GM23338 (cell line): ENCODE measurements at regions not wholly inside any gene's neighbourhood (a gene's known extent, or its start where the extent isn't known, plus 50 kb on each side); places are given as distances from the start of the nearest gene placed in this dataset.

Experiments
- ATAC-seq: fragments of 200-7000 bp; cut with Tn5 transposase; 3 replicates; pipeline ENCODE4 v1.9.1; 2020
- DNase-seq: peaks from one replicate; pipeline ENCODE4 v3.0.0-alpha.2; 2015; ENCODE audit warnings: low spot score
- H2AFZ ChIP-seq: fragments of 200-600 bp; sonication (generic); 2 replicates; pipeline ENCODE4 v1.8.0; 2016; ENCODE audit warnings: antibody characterized with exemption, mild to moderate bottlenecking, moderate library complexity
- H3F3A ChIP-seq: fragments of 200-600 bp; sonication (generic); replicated peaks from 2 replicates; pipeline ENCODE4 v1.8.0; 2017; ENCODE audit warnings: antibody characterized with exemption, mixed run types, low read depth
- H3K27ac ChIP-seq: fragments of 200-600 bp; sonication (generic); 2 replicates; pipeline ENCODE4 v1.6.1; 2016; ENCODE audit warnings: low read depth
- H3K27me3 ChIP-seq: fragments of 200-600 bp; sonication (generic); 2 replicates; pipeline ENCODE4 v1.8.0; 2016; ENCODE audit warnings: mild to moderate bottlenecking, mixed run types, moderate library complexity; ENCODE audit not compliant: insufficient read depth
- H3K36me3 ChIP-seq: fragments of 200-600 bp; sonication (generic); 2 replicates; pipeline ENCODE4 v1.8.0; 2016; ENCODE audit warnings: mild to moderate bottlenecking; ENCODE audit not compliant: insufficient read depth
- H3K4me1 ChIP-seq: fragments of 200-600 bp; sonication (generic); 2 replicates; pipeline ENCODE4 v1.8.0; 2016; ENCODE audit warnings: mild to moderate bottlenecking, moderate library complexity; ENCODE audit not compliant: insufficient read depth
- H3K4me2 ChIP-seq: fragments of 200-600 bp; sonication (generic); 2 replicates; pipeline ENCODE4 v1.7.1; 2017; ENCODE audit warnings: mixed run types
- H3K4me3 ChIP-seq: fragments of 200-600 bp; sonication (generic); 2 replicates; pipeline ENCODE4 v1.6.1; 2016; ENCODE audit warnings: mixed run types
- H3K79me2 ChIP-seq: fragments of 200-600 bp; sonication (generic); replicated peaks from 2 replicates; pipeline ENCODE4 v1.8.0; 2017; ENCODE audit warnings: mild to moderate bottlenecking; ENCODE audit not compliant: insufficient read depth
- H3K9me2 ChIP-seq: fragments of 200-600 bp; sonication (generic); 2 replicates; pipeline ENCODE4 v1.8.0; 2017; ENCODE audit not compliant: insufficient read depth
- H4K20me1 ChIP-seq: fragments of 200-600 bp; sonication (generic); replicated peaks from 2 replicates; pipeline ENCODE4 v1.8.0; 2017; ENCODE audit warnings: mild to moderate bottlenecking; ENCODE audit not compliant: insufficient read depth
- H3K27ac Mint-ChIP-seq: 2 replicates; pipeline ENCODE4 v1.8.0; 2020; ENCODE audit warnings: inconsistent platforms, mild to moderate bottlenecking, moderate library complexity, mixed read lengths
- H3K27me3 Mint-ChIP-seq: 3 replicates; pipeline ENCODE4 v1.8.0; 2022; ENCODE audit warnings: low read depth, mild to moderate bottlenecking, moderate library complexity, mixed read lengths, inconsistent platforms; ENCODE audit not compliant: insufficient read depth, poor library complexity
- H3K36me3 Mint-ChIP-seq: 3 replicates; pipeline ENCODE4 v1.8.0; 2021; ENCODE audit warnings: low read depth, mild to moderate bottlenecking, inconsistent platforms, moderate library complexity, mixed read lengths
- H3K4me1 Mint-ChIP-seq: 3 replicates; pipeline ENCODE4 v1.8.0; 2020; ENCODE audit warnings: mild to moderate bottlenecking, inconsistent platforms, mixed read lengths
- H3K4me3 Mint-ChIP-seq: 3 replicates; pipeline ENCODE4 v1.8.0; 2021; ENCODE audit warnings: moderate library complexity, mild to moderate bottlenecking, inconsistent platforms, mixed read lengths
- H3K9me3 Mint-ChIP-seq: 3 replicates; pipeline ENCODE4 v1.8.0; 2020; ENCODE audit warnings: moderate library complexity, mild to moderate bottlenecking, inconsistent platforms, mixed read lengths
- CREB1 ChIP-seq: fragments of 250-450 bp; sonication (Bioruptor Pico); IDR thresholded peaks from 2 replicates; pipeline ENCODE4 v1.5.0; 2020; ENCODE audit warnings: low read depth, mild to moderate bottlenecking, moderate library complexity
- EZH2 ChIP-seq: fragments of 200-600 bp; sonication (generic); IDR thresholded peaks from one replicate; pipeline ENCODE4 v1.8.0; 2017; ENCODE audit warnings: antibody characterized with exemption, mild to moderate bottlenecking, low read depth; ENCODE audit not compliant: unreplicated experiment
- EZH2phosphoT487 ChIP-seq: fragments of 200-600 bp; sonication (generic); IDR thresholded peaks from one replicate; pipeline ENCODE4 v1.8.1; 2018; ENCODE audit warnings: antibody characterized with exemption; ENCODE audit not compliant: unreplicated experiment
- JUNB ChIP-seq: IDR thresholded peaks from one replicate; pipeline ENCODE4 v1.6.1; 2016; ENCODE audit warnings: antibody characterized with exemption; ENCODE audit not compliant: unreplicated experiment
- NANOG ChIP-seq: IDR thresholded peaks from 2 replicates; pipeline ENCODE4 v1.6.1; 2016; ENCODE audit warnings: antibody characterized with exemption, borderline replicate concordance
- POLR2AphosphoS5 ChIP-seq: IDR thresholded peaks from 2 replicates; pipeline ENCODE4 v1.6.1; 2016; ENCODE audit warnings: antibody characterized with exemption, low read depth
- REST ChIP-seq: IDR thresholded peaks from one replicate; pipeline ENCODE4 v1.6.1; 2018; ENCODE audit warnings: antibody characterized with exemption; ENCODE audit not compliant: unreplicated experiment
- STAT1 ChIP-seq: IDR thresholded peaks from one replicate; pipeline ENCODE4 v1.6.1; 2016; ENCODE audit warnings: antibody characterized with exemption; ENCODE audit not compliant: unreplicated experiment
- ZNF114 ChIP-seq: fragments of 250-450 bp; sonication (Bioruptor Pico); IDR thresholded peaks from 2 replicates; pipeline ENCODE4 v1.5.0; 2020; ENCODE audit warnings: mild to moderate bottlenecking, moderate library complexity
- ZNF331 ChIP-seq: fragments of 250-450 bp; sonication (Bioruptor Pico); IDR thresholded peaks from 2 replicates; pipeline ENCODE4 v1.5.0; 2020; ENCODE audit warnings: low read depth, mild to moderate bottlenecking, moderate library complexity
- ZNF462 ChIP-seq: fragments of 250-450 bp; sonication (Bioruptor Pico); IDR thresholded peaks from 2 replicates; pipeline ENCODE4 v1.5.0; 2020; ENCODE audit warnings: mild to moderate bottlenecking, moderate library complexity
- TF ChIP-seq, protein P1 (sequence below): IDR thresholded peaks from 2 replicates; pipeline ENCODE4 v1.6.1; 2016; ENCODE audit warnings: antibody characterized with exemption
- TF ChIP-seq, protein P2 (sequence below), 2 experiments: fragments of 200-600 bp in 1 of 2; sonication (generic) in 1 of 2; conservative IDR thresholded peaks; 2 replicates each; pipeline versions ENCODE4 v1.5.1 to v1.6.1; 2016 to 2017; ENCODE audit warnings: antibody characterized with exemption in 2 of 2, low read depth in 2 of 2, mild to moderate bottlenecking in 2 of 2, moderate library complexity in 1 of 2

DNA sequence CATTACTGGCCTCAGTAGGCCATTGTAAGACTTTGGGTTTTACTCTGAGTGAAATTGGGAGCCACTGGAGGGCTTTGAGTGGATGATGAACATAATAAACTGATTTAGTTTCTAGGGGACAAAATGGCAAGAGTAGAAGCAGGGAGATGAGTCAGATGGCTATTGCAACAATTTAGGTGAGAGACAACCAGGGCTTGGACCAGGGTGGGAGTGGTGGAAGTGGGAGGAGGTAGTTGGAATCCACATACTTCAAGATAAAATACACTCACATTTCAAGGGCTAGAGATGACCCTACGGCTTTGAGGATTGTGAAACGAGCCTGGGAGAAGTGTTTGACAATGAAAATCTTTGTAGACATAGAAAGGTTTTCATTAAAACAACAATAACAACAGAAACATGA lies 136.3 kb downstream of the ACTBL2 start (continued):
- TF ChIP-seq REST (no peak), ZNF331 (no peak), CREB1 (no peak), STAT1 (no peak), EZH2 (no peak), JUNB (no peak), ZNF114 (CRISPR knock-in tag) (no peak), NANOG (no peak)
- TF ChIP-seq, protein P1, sequence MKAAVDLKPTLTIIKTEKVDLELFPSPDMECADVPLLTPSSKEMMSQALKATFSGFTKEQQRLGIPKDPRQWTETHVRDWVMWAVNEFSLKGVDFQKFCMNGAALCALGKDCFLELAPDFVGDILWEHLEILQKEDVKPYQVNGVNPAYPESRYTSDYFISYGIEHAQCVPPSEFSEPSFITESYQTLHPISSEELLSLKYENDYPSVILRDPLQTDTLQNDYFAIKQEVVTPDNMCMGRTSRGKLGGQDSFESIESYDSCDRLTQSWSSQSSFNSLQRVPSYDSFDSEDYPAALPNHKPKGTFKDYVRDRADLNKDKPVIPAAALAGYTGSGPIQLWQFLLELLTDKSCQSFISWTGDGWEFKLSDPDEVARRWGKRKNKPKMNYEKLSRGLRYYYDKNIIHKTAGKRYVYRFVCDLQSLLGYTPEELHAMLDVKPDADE = no peak
- TF ChIP-seq, protein P2, sequence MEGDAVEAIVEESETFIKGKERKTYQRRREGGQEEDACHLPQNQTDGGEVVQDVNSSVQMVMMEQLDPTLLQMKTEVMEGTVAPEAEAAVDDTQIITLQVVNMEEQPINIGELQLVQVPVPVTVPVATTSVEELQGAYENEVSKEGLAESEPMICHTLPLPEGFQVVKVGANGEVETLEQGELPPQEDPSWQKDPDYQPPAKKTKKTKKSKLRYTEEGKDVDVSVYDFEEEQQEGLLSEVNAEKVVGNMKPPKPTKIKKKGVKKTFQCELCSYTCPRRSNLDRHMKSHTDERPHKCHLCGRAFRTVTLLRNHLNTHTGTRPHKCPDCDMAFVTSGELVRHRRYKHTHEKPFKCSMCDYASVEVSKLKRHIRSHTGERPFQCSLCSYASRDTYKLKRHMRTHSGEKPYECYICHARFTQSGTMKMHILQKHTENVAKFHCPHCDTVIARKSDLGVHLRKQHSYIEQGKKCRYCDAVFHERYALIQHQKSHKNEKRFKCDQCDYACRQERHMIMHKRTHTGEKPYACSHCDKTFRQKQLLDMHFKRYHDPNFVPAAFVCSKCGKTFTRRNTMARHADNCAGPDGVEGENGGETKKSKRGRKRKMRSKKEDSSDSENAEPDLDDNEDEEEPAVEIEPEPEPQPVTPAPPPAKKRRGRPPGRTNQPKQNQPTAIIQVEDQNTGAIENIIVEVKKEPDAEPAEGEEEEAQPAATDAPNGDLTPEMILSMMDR (conservative IDR thresholded peaks at IDR 0.05; ENCODE audit: low read depth in 2 of 2) = no peak

- no peaks in the 10 kb centered on the region for H3K4me1 ChIP-seq
- no peaks in the 10 kb centered on the region for H3F3A ChIP-seq
- no peak overlapping the region for H2AFZ ChIP-seq
- Mint-ChIP-seq H3K27ac (no peak overlapping the region), H3K9me3 (no peaks in the 10 kb centered on the region; the same call in 2 of the 3 replicates), H3K27me3 (peaks cover 2% of the 10 kb centered on the region), H3K36me3 (no peaks in the 10 kb centered on the region), H3K4me3 (no peak overlapping the region), H3K4me1 (no peaks in the 10 kb centered on the region)
- no peak for ATAC-seq
- DNase-seq = no peak
- peaks cover 4% of the 10 kb centered on the region; the same call in 1 of the 2 replicates for H3K9me2 ChIP-seq
- H3K79me2 ChIP-seq = no peaks in the 10 kb centered on the region
- no peak overlapping the region for H3K27ac ChIP-seq
- H3K27me3 ChIP-seq = no peaks in the 10 kb centered on the region
- H3K4me2 ChIP-seq = no peak overlapping the region
- H4K20me1 ChIP-seq = no peaks in the 10 kb centered on the region
- H3K36me3 ChIP-seq = no peaks in the 10 kb centered on the region
- no peak overlapping the region for H3K4me3 ChIP-seq
- TF ChIP-seq ZNF462 (CRISPR knock-in tag) (no peak), JUNB (no peak), EZH2phosphoT487 (no peak), POLR2AphosphoS5 (no peak), EZH2 (no peak), ZNF331 (no peak), CREB1 (no peak)
Measured at GRCh38 chr5:57341380-57341979, 141.1 kb downstream of the ACTBL2 start.
